ENCODE measurements at regions not wholly inside any gene's neighbourhood (a gene's known extent, or its start where the extent isn't known, plus 50 kb on each side); places are given as distances from the start of the nearest gene placed in this dataset.
"Not testable (repeated sequence)": the region's sequence is repeated elsewhere in the genome, so short reads cannot be mapped to it uniquely, and the experiment has no call there.

- H3K9me3 ChIP-seq (ENCODE audit: control insufficient read depth, low read depth, low read length); H3K4me3 ChIP-seq (ENCODE audit: low read length); H3K36me3 ChIP-seq (ENCODE audit: control insufficient read depth, low read depth, low read length); H3K4me1 ChIP-seq (ENCODE audit: control insufficient read depth, low read depth, low read length); H3K27ac ChIP-seq (ENCODE audit: low read length); H3K9ac ChIP-seq (ENCODE audit: low read length); H3K27me3 ChIP-seq (ENCODE audit: control insufficient read depth, insufficient read depth, low read length): not testable (repeated sequence)
Observed at GRCh38 chr1:120248203-120248602, 71.9 kb upstream of the SEC22B start.

GRCh38 chr1:120243867-120244266 lies 67.5 kb upstream of the SEC22B start:
- H3K27me3 ChIP-seq (ENCODE audit: control insufficient read depth, insufficient read depth, low read length); H3K4me3 ChIP-seq (ENCODE audit: low read length); H3K36me3 ChIP-seq (ENCODE audit: control insufficient read depth, low read depth, low read length); H3K9ac ChIP-seq (ENCODE audit: low read length); H3K9me3 ChIP-seq (ENCODE audit: control insufficient read depth, low read depth, low read length); H3K4me1 ChIP-seq (ENCODE audit: control insufficient read depth, low read depth, low read length); H3K27ac ChIP-seq (ENCODE audit: low read length): not testable (repeated sequence)

GRCh38 chr1:120242582-120242981 lies 66.3 kb upstream of the SEC22B start:
- H3K9me3 ChIP-seq (ENCODE audit: control insufficient read depth, low read depth, low read length); H3K4me3 ChIP-seq (ENCODE audit: low read length); H3K9ac ChIP-seq (ENCODE audit: low read length); H3K27me3 ChIP-seq (ENCODE audit: control insufficient read depth, insufficient read depth, low read length); H3K36me3 ChIP-seq (ENCODE audit: control insufficient read depth, low read depth, low read length); H3K27ac ChIP-seq (ENCODE audit: low read length); H3K4me1 ChIP-seq (ENCODE audit: control insufficient read depth, low read depth, low read length): not testable (repeated sequence)

- not testable (repeated sequence) for H3K4me1 ChIP-seq (ENCODE audit: control insufficient read depth, low read depth, low read length); H3K27ac ChIP-seq (ENCODE audit: low read length); H3K9me3 ChIP-seq (ENCODE audit: control insufficient read depth, low read depth, low read length); H3K4me3 ChIP-seq (ENCODE audit: low read length); H3K27me3 ChIP-seq (ENCODE audit: control insufficient read depth, insufficient read depth, low read length); H3K36me3 ChIP-seq (ENCODE audit: control insufficient read depth, low read depth, low read length); H3K9ac ChIP-seq (ENCODE audit: low read length)
Observed at GRCh38 chr1:120241868-120242267, 65.5 kb upstream of the SEC22B start.

GRCh38 chr1:120240181-120240580 lies 63.9 kb upstream of the SEC22B start:
- H3K4me3 ChIP-seq (ENCODE audit: low read length); H3K9me3 ChIP-seq (ENCODE audit: control insufficient read depth, low read depth, low read length); H3K9ac ChIP-seq (ENCODE audit: low read length); H3K4me1 ChIP-seq (ENCODE audit: control insufficient read depth, low read depth, low read length); H3K27me3 ChIP-seq (ENCODE audit: control insufficient read depth, insufficient read depth, low read length); H3K36me3 ChIP-seq (ENCODE audit: control insufficient read depth, low read depth, low read length); H3K27ac ChIP-seq (ENCODE audit: low read length): not testable (repeated sequence)

- H3K4me3 ChIP-seq (ENCODE audit: low read length); H3K9ac ChIP-seq (ENCODE audit: low read length); H3K4me1 ChIP-seq (ENCODE audit: control insufficient read depth, low read depth, low read length); H3K9me3 ChIP-seq (ENCODE audit: control insufficient read depth, low read depth, low read length); H3K27me3 ChIP-seq (ENCODE audit: control insufficient read depth, insufficient read depth, low read length); H3K27ac ChIP-seq (ENCODE audit: low read length); H3K36me3 ChIP-seq (ENCODE audit: control insufficient read depth, low read depth, low read length): not testable (repeated sequence)
Observed at GRCh38 chr1:120239351-120239750, 63.0 kb upstream of the SEC22B start.

GRCh38 chr1:120238867-120239266 lies 62.5 kb upstream of the SEC22B start:
- H3K4me3 ChIP-seq (ENCODE audit: low read length); H3K36me3 ChIP-seq (ENCODE audit: control insufficient read depth, low read depth, low read length); H3K4me1 ChIP-seq (ENCODE audit: control insufficient read depth, low read depth, low read length); H3K9me3 ChIP-seq (ENCODE audit: control insufficient read depth, low read depth, low read length); H3K27ac ChIP-seq (ENCODE audit: low read length); H3K27me3 ChIP-seq (ENCODE audit: control insufficient read depth, insufficient read depth, low read length); H3K9ac ChIP-seq (ENCODE audit: low read length): not testable (repeated sequence)

- H3K27ac ChIP-seq (ENCODE audit: low read length); H3K36me3 ChIP-seq (ENCODE audit: control insufficient read depth, low read depth, low read length); H3K4me3 ChIP-seq (ENCODE audit: low read length); H3K9me3 ChIP-seq (ENCODE audit: control insufficient read depth, low read depth, low read length); H3K27me3 ChIP-seq (ENCODE audit: control insufficient read depth, insufficient read depth, low read length); H3K4me1 ChIP-seq (ENCODE audit: control insufficient read depth, low read depth, low read length); H3K9ac ChIP-seq (ENCODE audit: low read length): not testable (repeated sequence)
Observed at GRCh38 chr1:120233661-120234018, 57.3 kb upstream of the SEC22B start.

- not testable (repeated sequence) for H3K36me3 ChIP-seq (ENCODE audit: control insufficient read depth, low read depth, low read length); H3K27ac ChIP-seq (ENCODE audit: low read length); H3K9me3 ChIP-seq (ENCODE audit: control insufficient read depth, low read depth, low read length); H3K9ac ChIP-seq (ENCODE audit: low read length); H3K4me3 ChIP-seq (ENCODE audit: low read length); H3K27me3 ChIP-seq (ENCODE audit: control insufficient read depth, insufficient read depth, low read length); H3K4me1 ChIP-seq (ENCODE audit: control insufficient read depth, low read depth, low read length)
Observed at GRCh38 chr1:120232834-120233660, 56.7 kb upstream of the SEC22B start.

GRCh38 chr1:120229835-120230234 lies 53.5 kb upstream of the SEC22B start:
- not testable (repeated sequence) for H3K27me3 ChIP-seq (ENCODE audit: control insufficient read depth, insufficient read depth, low read length); H3K4me1 ChIP-seq (ENCODE audit: control insufficient read depth, low read depth, low read length); H3K9ac ChIP-seq (ENCODE audit: low read length); H3K9me3 ChIP-seq (ENCODE audit: control insufficient read depth, low read depth, low read length); H3K36me3 ChIP-seq (ENCODE audit: control insufficient read depth, low read depth, low read length); H3K4me3 ChIP-seq (ENCODE audit: low read length); H3K27ac ChIP-seq (ENCODE audit: low read length)
